ENCODE measurements at regions not wholly inside any gene's neighbourhood (a gene's known extent, or its start where the extent isn't known, plus 50 kb on each side); places are given as distances from the start of the nearest gene placed in this dataset.

DNA sequence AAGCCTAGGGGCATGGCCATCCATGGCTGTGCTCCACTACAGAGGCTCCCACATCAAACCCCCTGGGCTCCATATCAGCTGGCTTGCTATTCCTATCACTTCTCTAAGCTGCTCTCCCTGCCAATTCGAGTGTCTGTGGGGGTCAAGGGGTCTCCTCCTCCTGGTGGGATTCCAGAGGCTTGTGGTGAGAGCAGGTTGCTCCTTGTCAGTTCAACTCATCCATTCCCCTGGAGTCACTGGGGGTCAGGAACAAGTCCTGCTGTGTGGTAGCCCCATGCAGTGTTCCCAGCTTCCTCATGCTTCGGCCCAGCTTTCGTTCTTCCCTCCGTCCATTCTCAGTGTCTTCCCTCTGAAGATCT lies 86.6 kb upstream of the UNC5B start:
- Histone ChIP-seq H3K9ac (ENCODE audit: low read depth, low read length) (no peak overlapping the region), H3K9me3 (ENCODE audit: insufficient read depth, low read depth, low read length) (peaks cover 2% of the 10 kb centered on the region; the same call in 1 of the 2 replicates), H3K4me3 (ENCODE audit: low read length) (no peak overlapping the region), H3K36me3 (ENCODE audit: insufficient read depth, low read depth, low read length) (no peaks in the 10 kb centered on the region), H3K4me1 (ENCODE audit: insufficient read depth, low read length) (no peaks in the 10 kb centered on the region), H3K27ac (ENCODE audit: low read length) (no peak overlapping the region), H3K27me3 (ENCODE audit: insufficient read depth, low read length) (no peaks in the 10 kb centered on the region)

DNA sequence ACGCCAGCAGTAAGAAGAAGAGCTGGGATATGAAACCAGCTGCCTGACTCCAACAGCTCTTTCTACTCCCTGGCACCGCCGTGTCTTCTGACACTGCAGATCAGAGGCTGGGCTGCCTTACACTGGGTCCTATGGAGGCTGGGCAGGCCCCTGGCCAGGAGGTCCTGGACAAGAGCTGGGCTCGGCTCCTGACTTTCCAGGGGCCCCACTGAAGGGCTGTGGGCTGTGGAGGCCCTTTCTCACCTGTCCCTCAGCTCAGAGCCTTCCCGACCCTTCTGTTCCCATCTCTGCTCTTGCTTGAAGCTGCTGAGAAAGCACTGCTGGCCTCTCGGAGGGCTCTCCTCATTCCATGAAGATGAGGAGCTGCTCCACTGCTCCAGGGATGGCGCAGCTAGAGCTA lies 85.9 kb upstream of the UNC5B start:
- no peaks in the 10 kb centered on the region for H3K27me3 ChIP-seq (ENCODE audit: insufficient read depth, low read length)
- H3K36me3 ChIP-seq (ENCODE audit: insufficient read depth, low read depth, low read length) = no peaks in the 10 kb centered on the region
- H3K4me3 ChIP-seq (ENCODE audit: low read length) = no peak overlapping the region
- no peak overlapping the region for H3K27ac ChIP-seq (ENCODE audit: low read length)
- H3K4me1 ChIP-seq (ENCODE audit: insufficient read depth, low read length) = no peaks in the 10 kb centered on the region
- H3K9ac ChIP-seq (ENCODE audit: low read depth, low read length) = no peak overlapping the region
- no peaks in the 10 kb centered on the region for H3K9me3 ChIP-seq (ENCODE audit: insufficient read depth, low read depth, low read length)

DNA sequence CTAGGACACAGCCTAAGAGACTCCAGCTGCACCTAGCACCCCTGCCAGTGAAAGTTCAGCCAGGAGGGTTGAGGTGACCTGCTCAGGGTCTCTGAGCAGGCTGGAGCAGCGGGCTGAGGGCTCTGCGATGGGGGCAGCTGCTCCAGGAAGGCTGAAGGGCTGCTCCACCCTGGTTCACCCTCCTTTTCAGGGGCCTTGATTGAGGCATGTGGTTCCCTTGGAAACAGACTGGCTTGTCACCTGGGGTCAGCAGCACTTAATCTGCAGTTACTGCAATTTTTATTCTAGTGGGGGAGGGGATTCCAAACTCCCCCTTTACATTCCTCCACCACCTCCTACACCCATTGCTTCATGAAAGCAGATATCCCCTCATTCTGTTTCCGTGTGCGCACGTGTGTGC lies 85.3 kb upstream of the UNC5B start:
- Histone ChIP-seq H3K4me3 (ENCODE audit: low read length) (no peak overlapping the region), H3K27ac (ENCODE audit: low read length) (no peak overlapping the region), H3K9me3 (ENCODE audit: insufficient read depth, low read depth, low read length) (no peaks in the 10 kb centered on the region), H3K4me1 (ENCODE audit: insufficient read depth, low read length) (no peaks in the 10 kb centered on the region), H3K27me3 (ENCODE audit: insufficient read depth, low read length) (no peaks in the 10 kb centered on the region), H3K9ac (ENCODE audit: low read depth, low read length) (no peak overlapping the region), H3K36me3 (ENCODE audit: insufficient read depth, low read depth, low read length) (no peaks in the 10 kb centered on the region)

DNA sequence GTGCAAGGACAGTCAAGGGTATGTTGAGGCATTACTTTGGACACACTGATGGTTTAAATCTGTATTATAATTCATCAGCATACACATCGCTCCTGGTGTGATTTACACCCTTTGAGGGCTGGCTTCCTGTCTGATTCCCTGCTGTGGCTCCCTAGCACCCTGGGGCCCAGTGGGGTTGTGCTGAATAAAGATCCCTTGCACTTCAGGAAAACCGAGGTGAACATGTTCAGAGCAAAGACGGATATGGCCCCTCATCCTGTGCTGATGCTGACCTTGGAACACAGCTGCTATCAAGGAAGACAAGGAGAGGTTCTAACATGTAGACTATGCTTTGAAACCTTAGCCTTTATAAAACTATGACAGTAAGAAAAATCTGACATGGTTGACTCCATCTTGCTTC lies 84.6 kb upstream of the UNC5B start:
- Histone ChIP-seq H3K4me1 (ENCODE audit: insufficient read depth, low read length) (no peaks in the 10 kb centered on the region), H3K27me3 (ENCODE audit: insufficient read depth, low read length) (no peaks in the 10 kb centered on the region), H3K36me3 (ENCODE audit: insufficient read depth, low read depth, low read length) (no peaks in the 10 kb centered on the region), H3K9me3 (ENCODE audit: insufficient read depth, low read depth, low read length) (no peaks in the 10 kb centered on the region), H3K27ac (ENCODE audit: low read length) (no peak overlapping the region), H3K9ac (ENCODE audit: low read depth, low read length) (no peak overlapping the region), H3K4me3 (ENCODE audit: low read length) (no peak overlapping the region)

DNA sequence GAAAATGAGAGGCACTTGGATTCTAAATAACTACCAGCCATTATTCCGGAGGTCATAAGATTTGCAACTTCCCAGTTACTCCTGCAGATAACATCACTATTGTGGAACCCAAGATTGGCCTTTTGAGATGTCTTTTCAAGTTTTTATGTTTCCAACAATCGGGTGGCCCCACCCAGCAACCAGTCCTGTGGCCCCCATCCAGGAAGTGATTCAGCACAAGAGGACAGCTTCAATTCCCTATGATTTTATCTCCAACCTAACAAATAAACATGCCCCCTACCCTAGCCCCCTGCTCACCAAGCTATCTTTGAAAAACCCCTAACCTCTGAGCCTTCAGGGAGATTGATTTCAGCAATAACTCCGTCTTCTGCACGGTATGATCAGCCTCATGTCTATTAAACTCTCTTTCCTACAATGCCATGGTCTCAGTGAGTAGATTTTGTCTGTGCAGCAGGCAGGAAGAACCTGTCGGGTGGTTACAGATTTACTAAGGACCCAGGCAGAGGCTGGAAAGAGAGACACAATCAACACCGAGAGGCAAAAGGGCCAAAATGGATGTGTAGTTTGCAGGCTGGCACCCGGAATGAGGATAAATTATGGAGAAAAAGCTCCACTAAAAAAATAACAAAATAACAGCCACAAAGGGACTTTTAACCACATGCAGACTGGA lies 83.9 kb upstream of the UNC5B start:
- Histone ChIP-seq H3K4me3 (ENCODE audit: low read length) (no peak overlapping the region), H3K4me1 (ENCODE audit: insufficient read depth, low read length) (no peaks in the 10 kb centered on the region), H3K27ac (ENCODE audit: low read length) (no peak overlapping the region), H3K36me3 (ENCODE audit: insufficient read depth, low read depth, low read length) (no peaks in the 10 kb centered on the region), H3K27me3 (ENCODE audit: insufficient read depth, low read length) (no peaks in the 10 kb centered on the region), H3K9me3 (ENCODE audit: insufficient read depth, low read depth, low read length) (no peaks in the 10 kb centered on the region), H3K9ac (ENCODE audit: low read depth, low read length) (no peak overlapping the region)

DNA sequence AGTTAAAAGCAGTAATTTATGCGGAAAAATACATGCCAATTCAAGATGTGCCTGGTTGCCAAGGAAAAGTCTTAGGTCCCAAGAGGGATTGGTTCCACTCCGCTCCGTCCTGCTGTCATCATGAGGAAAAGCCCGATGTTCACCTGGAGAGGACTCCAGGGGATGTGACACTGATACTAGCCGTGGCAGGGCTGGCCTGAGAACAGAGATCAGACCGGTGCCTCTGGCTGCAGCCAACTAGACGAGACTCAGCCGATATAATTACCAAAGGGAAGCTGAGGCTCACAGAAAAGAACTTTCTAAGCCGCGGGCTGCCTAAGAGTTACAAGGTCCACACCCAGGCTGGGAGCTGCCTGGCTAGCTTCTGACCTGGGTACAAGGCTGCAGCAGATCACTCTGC lies 81.3 kb upstream of the UNC5B start:
- H3K36me3 ChIP-seq (ENCODE audit: insufficient read depth, low read depth, low read length) = no peaks in the 10 kb centered on the region
- no peak overlapping the region for H3K4me3 ChIP-seq (ENCODE audit: low read length)
- H3K9me3 ChIP-seq (ENCODE audit: insufficient read depth, low read depth, low read length) = no peaks in the 10 kb centered on the region
- no peak overlapping the region for H3K27ac ChIP-seq (ENCODE audit: low read length)
- H3K4me1 ChIP-seq (ENCODE audit: insufficient read depth, low read length) = peaks cover 5% of the 10 kb centered on the region
- no peaks in the 10 kb centered on the region for H3K27me3 ChIP-seq (ENCODE audit: insufficient read depth, low read length)
- no peak overlapping the region for H3K9ac ChIP-seq (ENCODE audit: low read depth, low read length)

DNA sequence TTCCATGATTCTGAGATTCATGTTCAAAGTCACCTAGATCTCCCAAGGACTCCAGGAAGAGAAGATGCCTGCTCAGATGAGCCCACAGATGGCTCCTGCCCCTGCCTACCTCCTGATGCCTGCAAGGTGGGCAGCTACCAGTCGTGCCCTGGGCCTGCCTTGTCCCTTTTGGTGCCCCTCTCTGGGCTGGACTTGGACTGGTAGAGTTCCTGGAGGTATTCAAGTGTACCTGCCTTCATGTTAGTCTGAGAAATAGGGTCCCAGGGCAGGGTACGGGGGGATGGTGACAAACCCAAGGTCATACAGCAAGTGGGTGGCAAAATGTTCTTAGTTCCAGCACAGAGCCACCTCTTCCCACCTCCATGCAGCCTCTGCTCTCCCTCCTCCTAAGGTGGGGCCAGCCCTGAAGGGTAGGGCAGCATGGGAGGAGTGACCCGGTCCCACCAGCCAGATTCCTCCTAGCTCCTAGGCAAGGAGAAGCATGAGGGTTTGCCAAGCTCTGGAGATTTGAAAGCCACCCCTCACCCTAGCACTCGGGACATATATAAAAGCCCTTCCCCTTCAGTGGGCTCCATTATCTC lies 80.8 kb upstream of the UNC5B start:
- Histone ChIP-seq H3K36me3 (ENCODE audit: insufficient read depth, low read depth, low read length) (no peaks in the 10 kb centered on the region), H3K9ac (ENCODE audit: low read depth, low read length) (no peak overlapping the region), H3K9me3 (ENCODE audit: insufficient read depth, low read depth, low read length) (no peaks in the 10 kb centered on the region), H3K27me3 (ENCODE audit: insufficient read depth, low read length) (no peaks in the 10 kb centered on the region), H3K4me1 (ENCODE audit: insufficient read depth, low read length) (peaks cover 8% of the 10 kb centered on the region), H3K4me3 (ENCODE audit: low read length) (no peak overlapping the region), H3K27ac (ENCODE audit: low read length) (no peak overlapping the region)

DNA sequence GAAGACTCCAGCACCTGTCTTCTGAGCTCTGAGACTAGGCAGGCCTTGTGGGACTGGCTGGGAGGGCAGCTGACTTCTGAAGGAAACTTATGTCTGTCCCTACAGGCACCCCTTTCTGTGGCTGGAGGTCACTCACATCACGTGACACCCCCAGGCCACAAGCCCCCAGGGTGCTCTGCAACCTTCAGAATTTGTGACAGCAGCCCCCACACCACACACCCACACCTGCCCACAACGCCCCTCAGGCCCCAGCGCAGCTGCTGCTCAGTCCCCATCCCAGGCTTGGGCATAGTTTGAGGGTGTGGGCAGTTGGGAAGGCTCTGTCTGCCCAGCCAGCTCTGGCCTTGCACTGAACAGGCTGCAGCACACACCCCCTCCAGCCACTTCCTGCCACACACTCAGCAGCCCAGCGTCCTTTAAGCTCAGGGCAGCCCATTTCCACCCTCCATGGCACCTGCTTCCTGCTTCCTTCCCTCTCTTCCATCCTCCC lies 80.0 kb upstream of the UNC5B start:
- Histone ChIP-seq H3K9ac (ENCODE audit: low read depth, low read length) (no peak overlapping the region), H3K27me3 (ENCODE audit: insufficient read depth, low read length) (no peaks in the 10 kb centered on the region), H3K36me3 (ENCODE audit: insufficient read depth, low read depth, low read length) (no peaks in the 10 kb centered on the region), H3K4me1 (ENCODE audit: insufficient read depth, low read length) (peaks cover 8% of the 10 kb centered on the region), H3K27ac (ENCODE audit: low read length) (no peak overlapping the region), H3K9me3 (ENCODE audit: insufficient read depth, low read depth, low read length) (no peaks in the 10 kb centered on the region), H3K4me3 (ENCODE audit: low read length) (no peak overlapping the region)

DNA sequence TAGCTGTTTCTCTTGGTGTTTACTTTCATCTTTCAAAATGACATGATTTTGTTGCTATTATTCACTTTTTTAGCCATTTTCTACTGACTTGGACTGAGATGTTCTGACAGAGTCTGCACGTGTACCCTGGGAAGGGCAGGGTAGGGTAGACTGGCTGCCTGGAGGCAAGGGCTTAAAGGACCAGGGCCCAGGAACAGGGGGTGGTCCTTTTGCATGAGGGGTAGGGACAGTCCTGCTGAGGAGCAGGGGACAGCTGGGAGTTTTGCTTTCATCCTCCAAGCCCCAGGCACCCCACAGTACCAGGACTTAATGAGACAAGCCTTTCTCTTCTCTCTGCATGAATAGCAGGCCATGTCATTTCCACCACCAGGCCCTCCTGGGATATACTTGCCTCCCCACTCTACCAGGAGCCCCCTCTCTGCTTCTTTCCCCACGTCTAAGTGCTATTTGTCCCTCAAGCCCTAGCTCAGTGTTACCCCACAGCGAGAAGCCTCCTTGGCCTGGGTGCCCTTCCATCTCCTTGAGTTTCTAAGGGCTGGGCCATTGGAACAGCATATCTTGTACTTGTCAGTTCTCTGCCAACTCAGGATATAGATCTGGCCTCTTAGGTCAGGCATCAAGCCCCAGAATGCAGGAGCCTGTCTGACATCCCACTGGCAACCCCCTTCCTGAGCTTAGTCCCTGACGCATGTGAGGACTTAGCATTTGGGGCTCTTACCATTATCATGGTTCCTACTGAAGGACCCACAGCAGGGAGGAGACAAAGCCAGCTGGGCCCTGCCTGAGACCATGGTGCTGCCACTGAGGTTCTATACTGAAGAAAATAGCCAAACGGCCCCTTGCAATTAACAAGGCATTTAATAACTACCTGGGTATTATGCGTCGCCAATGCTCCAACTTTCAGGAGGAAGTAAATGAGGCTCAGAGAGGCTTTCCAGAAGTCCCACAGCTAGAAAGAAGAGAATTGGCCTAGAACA lies 78.4 kb upstream of the UNC5B start:
- H3K9ac ChIP-seq (ENCODE audit: low read depth, low read length) = no peak overlapping the region
- H3K36me3 ChIP-seq (ENCODE audit: insufficient read depth, low read depth, low read length) = no peaks in the 10 kb centered on the region
- H3K9me3 ChIP-seq (ENCODE audit: insufficient read depth, low read depth, low read length) = no peaks in the 10 kb centered on the region
- no peaks in the 10 kb centered on the region for H3K27me3 ChIP-seq (ENCODE audit: insufficient read depth, low read length)
- H3K4me1 ChIP-seq (ENCODE audit: insufficient read depth, low read length) = peaks cover 8% of the 10 kb centered on the region
- no peak overlapping the region for H3K27ac ChIP-seq (ENCODE audit: low read length)
- no peak overlapping the region for H3K4me3 ChIP-seq (ENCODE audit: low read length)

DNA sequence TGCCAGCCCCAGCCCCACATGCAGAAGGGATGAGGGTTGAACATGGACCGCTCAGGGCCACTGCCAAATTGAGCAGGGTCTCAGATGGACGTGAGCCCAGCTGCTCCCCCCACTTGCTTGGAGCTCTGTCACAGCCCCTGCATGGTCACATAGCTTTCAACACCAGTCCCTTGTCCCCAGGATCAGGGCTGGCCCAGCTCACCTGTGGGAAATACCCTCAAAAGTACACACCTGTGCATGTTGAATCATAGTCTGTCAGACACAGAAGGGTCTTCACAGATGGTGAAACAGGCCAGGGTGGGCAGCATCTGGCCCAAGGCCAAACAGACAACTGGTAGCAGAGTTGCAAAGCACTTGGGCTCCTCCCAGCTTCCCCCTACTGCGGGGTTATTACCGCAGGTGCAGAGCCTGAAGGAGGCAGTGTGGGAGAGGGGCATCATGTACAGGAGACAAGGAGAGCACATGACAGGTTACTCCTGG lies 77.6 kb upstream of the UNC5B start:
- no peak overlapping the region for H3K9ac ChIP-seq (ENCODE audit: low read depth, low read length)
- no peak overlapping the region for H3K27ac ChIP-seq (ENCODE audit: low read length)
- H3K27me3 ChIP-seq (ENCODE audit: insufficient read depth, low read length) = no peaks in the 10 kb centered on the region
- no peaks in the 10 kb centered on the region for H3K36me3 ChIP-seq (ENCODE audit: insufficient read depth, low read depth, low read length)
- peaks cover 8% of the 10 kb centered on the region for H3K4me1 ChIP-seq (ENCODE audit: insufficient read depth, low read length)
- H3K9me3 ChIP-seq (ENCODE audit: insufficient read depth, low read depth, low read length) = no peaks in the 10 kb centered on the region
- no peak overlapping the region for H3K4me3 ChIP-seq (ENCODE audit: low read length)

DNA sequence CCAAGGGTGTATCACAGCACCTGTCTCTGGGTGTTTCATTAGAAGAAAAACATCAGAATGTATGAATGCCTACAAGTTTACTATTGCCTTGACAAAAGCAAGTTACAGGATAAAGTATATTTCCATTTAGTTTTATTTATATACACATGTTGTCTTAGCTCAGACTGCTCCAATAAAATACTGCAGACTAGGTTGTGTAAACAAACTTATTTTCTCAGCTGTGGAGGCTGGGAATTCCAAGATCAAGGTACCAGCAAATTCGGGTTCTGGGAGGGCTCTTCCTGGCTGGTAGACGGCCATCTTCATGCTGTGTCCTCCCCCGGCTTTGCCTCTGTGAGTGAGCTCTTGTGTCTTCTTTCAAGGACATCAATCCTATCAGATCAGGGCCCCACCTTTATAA lies 77.1 kb upstream of the UNC5B start:
- no peak overlapping the region for H3K9ac ChIP-seq (ENCODE audit: low read depth, low read length)
- H3K36me3 ChIP-seq (ENCODE audit: insufficient read depth, low read depth, low read length) = no peaks in the 10 kb centered on the region
- no peaks in the 10 kb centered on the region for H3K27me3 ChIP-seq (ENCODE audit: insufficient read depth, low read length)
- no peak overlapping the region for H3K4me3 ChIP-seq (ENCODE audit: low read length)
- no peaks in the 10 kb centered on the region for H3K9me3 ChIP-seq (ENCODE audit: insufficient read depth, low read depth, low read length)
- H3K4me1 ChIP-seq (ENCODE audit: insufficient read depth, low read length) = peaks cover 8% of the 10 kb centered on the region
- no peak overlapping the region for H3K27ac ChIP-seq (ENCODE audit: low read length)

All from iPS-20b (cell line).